Natural killer cell (primary cell): ENCODE measurements at regions not wholly inside any gene's neighbourhood (a gene's known extent, or its start where the extent isn't known, plus 50 kb on each side); places are given as distances from the start of the nearest gene placed in this dataset.

Experiments used
- ATAC-seq, 3 donors: fragments of 150-1000 bp in 2 of 3; fragments of 200-7000 bp in 1 of 3; cut with Tn5 transposase; 1 replicate in 1 of 3; 2 replicates in 2 of 3; pipeline ENCODE4 v1.10.0; 2021; ENCODE audit warnings: mild to moderate bottlenecking in 2 of 3, moderate library complexity in 2 of 3
- DNase-seq, 2 donors: peaks; one replicate each; pipeline versions ENCODE4 v3.0.0 to v3.0.0-alpha.2; 2013 to 2021; ENCODE audit warnings: mixed read lengths in 1 of 2
- H3K27ac ChIP-seq: one replicate; pipeline ENCODE4 v1.5.1; 2013; ENCODE audit warnings: mild to moderate bottlenecking, low read length
- H3K27me3 ChIP-seq: one replicate; pipeline ENCODE4 v1.6.1; 2013; ENCODE audit warnings: low read length; ENCODE audit not compliant: control insufficient read depth, insufficient read depth
- H3K36me3 ChIP-seq: one replicate; pipeline ENCODE4 v1.6.1; 2013; ENCODE audit warnings: low read length; ENCODE audit not compliant: control insufficient read depth, insufficient read depth
- H3K4me1 ChIP-seq: one replicate; pipeline ENCODE4 v1.6.1; 2013; ENCODE audit warnings: low read length; ENCODE audit not compliant: control insufficient read depth, insufficient read depth
- H3K4me3 ChIP-seq: one replicate; pipeline ENCODE4 v1.5.1; 2013; ENCODE audit warnings: low read length
- H3K9me3 ChIP-seq: one replicate; pipeline ENCODE4 v1.6.1; 2013; ENCODE audit warnings: low read length; ENCODE audit not compliant: control insufficient read depth, insufficient read depth
- H3K27ac Mint-ChIP-seq, 2 donors: one replicate each; pipeline ENCODE4 v1.8.0; 2022; ENCODE audit warnings: mild to moderate bottlenecking in 2 of 2, mixed read lengths in 2 of 2, moderate library complexity in 1 of 2
- H3K27me3 Mint-ChIP-seq, 2 donors: one replicate each; pipeline ENCODE4 v1.8.0; 2022; ENCODE audit warnings: low read depth in 2 of 2, mixed read lengths in 2 of 2
- H3K36me3 Mint-ChIP-seq: one replicate; pipeline ENCODE4 v1.8.0; 2022; ENCODE audit warnings: mixed read lengths
- H3K4me1 Mint-ChIP-seq, 2 donors: one replicate each; pipeline ENCODE4 v1.8.0; 2022; ENCODE audit warnings: mixed read lengths in 2 of 2
- H3K4me3 Mint-ChIP-seq: one replicate; pipeline ENCODE4 v1.8.0; 2022; ENCODE audit warnings: mild to moderate bottlenecking, moderate library complexity, mixed read lengths
- H3K9me3 Mint-ChIP-seq, 2 donors: one replicate each; pipeline ENCODE4 v1.8.0; 2022; ENCODE audit warnings: mixed read lengths in 2 of 2
- WGBS: methylation state at CpG from one replicate; pipeline ENCODE4 v1.1.7; 2013; ENCODE audit warnings: missing lambda C conversion rate; ENCODE audit not compliant: insufficient coverage; 5-methylcytosine and 5-hydroxymethylcytosine counted together
- intact Hi-C: fragments of 100-400 bp; cut with micrococcal nuclease; formaldehyde crosslinking; loops from one replicate; pipeline ENCODE4 v1.14.2; 2022
- TF ChIP-seq, protein P1 (sequence below): fragments of 200-600 bp; IDR thresholded peaks from one replicate; pipeline ENCODE4 v1.8.0; 2022; ENCODE audit warnings: antibody characterized with exemption

DNA sequence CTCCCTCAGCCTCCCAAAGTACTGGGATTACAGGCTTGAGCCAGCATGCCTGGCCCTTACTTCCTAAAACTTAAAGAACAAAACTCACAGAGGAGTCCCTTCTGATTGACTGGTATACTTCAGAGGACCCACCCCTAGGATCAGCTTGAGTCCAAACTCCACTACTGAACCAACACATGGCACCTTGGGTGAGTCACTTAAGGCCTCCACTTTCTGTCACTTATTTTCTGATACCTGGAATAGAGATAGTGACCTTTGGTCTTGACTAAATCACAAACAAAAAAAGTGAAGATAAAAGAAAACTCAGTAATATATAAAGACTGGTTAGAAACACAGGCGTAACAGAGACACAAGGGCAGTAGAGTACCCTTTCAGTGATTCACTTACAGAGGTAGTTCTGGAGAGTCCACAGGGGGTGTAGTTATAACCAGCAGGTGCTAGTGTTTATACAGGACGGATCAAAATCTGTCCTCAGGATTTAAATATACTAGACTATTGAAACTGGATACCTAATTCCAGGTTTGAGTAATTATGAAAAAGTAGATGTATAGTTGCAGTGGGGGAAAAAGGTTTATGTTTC is 274.3 kb upstream of the ANKRD55 start:
- no peak overlapping the region for H3K4me3 ChIP-seq
- Mint-ChIP-seq H3K9me3 (no peaks in the 10 kb centered on the region), H3K36me3 (no peaks in the 10 kb centered on the region), H3K4me3 (no peak overlapping the region), H3K27ac (no peak overlapping the region), H3K27me3 (no peaks in the 10 kb centered on the region), H3K4me1 (peaks cover 0 to under 1% of the 10 kb centered on the region in 2 donors)
- no peaks in the 10 kb centered on the region for H3K9me3 ChIP-seq
- no peaks in the 10 kb centered on the region for H3K36me3 ChIP-seq
- WGBS: 92% methylated on average over 2 of the region's 2 CpGs
- H3K27me3 ChIP-seq: no peaks in the 10 kb centered on the region
- DNase-seq: no peak
- ATAC-seq: no peak
- no peak overlapping the region for H3K27ac ChIP-seq
- TF ChIP-seq, protein P1, sequence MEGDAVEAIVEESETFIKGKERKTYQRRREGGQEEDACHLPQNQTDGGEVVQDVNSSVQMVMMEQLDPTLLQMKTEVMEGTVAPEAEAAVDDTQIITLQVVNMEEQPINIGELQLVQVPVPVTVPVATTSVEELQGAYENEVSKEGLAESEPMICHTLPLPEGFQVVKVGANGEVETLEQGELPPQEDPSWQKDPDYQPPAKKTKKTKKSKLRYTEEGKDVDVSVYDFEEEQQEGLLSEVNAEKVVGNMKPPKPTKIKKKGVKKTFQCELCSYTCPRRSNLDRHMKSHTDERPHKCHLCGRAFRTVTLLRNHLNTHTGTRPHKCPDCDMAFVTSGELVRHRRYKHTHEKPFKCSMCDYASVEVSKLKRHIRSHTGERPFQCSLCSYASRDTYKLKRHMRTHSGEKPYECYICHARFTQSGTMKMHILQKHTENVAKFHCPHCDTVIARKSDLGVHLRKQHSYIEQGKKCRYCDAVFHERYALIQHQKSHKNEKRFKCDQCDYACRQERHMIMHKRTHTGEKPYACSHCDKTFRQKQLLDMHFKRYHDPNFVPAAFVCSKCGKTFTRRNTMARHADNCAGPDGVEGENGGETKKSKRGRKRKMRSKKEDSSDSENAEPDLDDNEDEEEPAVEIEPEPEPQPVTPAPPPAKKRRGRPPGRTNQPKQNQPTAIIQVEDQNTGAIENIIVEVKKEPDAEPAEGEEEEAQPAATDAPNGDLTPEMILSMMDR: no peak
- intact Hi-C loops: no loop called here
- peaks cover 3% of the 10 kb centered on the region for H3K4me1 ChIP-seq

DNA sequence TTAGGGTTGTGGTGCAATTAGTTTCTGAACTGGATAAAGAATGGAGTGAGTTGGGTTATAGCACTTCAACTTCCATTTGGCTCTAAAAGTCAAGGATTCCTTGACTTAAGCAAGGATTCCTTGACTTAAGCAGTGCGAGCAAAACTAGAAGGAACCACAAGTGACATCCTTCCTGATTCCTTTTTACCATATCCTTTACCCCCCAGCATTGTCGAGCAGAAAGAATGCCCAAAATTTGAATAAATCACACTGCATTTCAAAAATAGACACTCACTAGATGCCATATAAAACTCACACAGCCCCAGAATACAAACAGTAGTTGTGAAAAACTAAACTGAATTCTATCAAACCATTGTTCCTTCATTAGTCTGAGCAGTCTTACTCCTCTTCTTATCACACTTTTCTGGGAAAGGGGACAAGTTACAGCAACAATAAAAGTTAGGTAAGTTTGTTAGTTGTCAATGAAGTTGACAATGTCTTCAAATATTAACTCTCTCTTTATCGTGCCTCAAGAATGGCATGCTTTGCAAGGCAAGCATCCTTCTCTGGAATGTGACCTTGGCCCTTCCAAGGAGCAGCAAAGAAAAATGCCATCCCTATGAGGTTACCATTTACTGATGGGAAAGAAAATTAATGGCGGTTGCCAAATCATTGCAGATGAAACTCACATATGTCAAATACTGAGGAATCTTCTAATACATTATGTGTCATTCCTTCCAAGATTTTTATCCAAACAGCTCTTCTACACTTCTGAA is 273.3 kb upstream of the ANKRD55 start:
- WGBS: 73% methylated on average over 3 of the region's 4 CpGs
- no peak for ATAC-seq
- TF ChIP-seq, protein P1: no peak
- no peaks in the 10 kb centered on the region for H3K27me3 Mint-ChIP-seq
- H3K4me3 ChIP-seq: no peak overlapping the region
- no peaks in the 10 kb centered on the region for H3K36me3 Mint-ChIP-seq
- no peak for DNase-seq
- no peaks in the 10 kb centered on the region for H3K9me3 ChIP-seq
- H3K4me1 Mint-ChIP-seq: no peaks in the 10 kb centered on the region
- intact Hi-C loops: no loop called here
- H3K27ac Mint-ChIP-seq: no peak overlapping the region
- no peaks in the 10 kb centered on the region for H3K36me3 ChIP-seq
- H3K27me3 ChIP-seq: no peaks in the 10 kb centered on the region
- H3K27ac ChIP-seq: no peak overlapping the region
- no peaks in the 10 kb centered on the region for H3K4me1 ChIP-seq
- H3K4me3 Mint-ChIP-seq: no peak overlapping the region
- no peaks in the 10 kb centered on the region for H3K9me3 Mint-ChIP-seq

DNA sequence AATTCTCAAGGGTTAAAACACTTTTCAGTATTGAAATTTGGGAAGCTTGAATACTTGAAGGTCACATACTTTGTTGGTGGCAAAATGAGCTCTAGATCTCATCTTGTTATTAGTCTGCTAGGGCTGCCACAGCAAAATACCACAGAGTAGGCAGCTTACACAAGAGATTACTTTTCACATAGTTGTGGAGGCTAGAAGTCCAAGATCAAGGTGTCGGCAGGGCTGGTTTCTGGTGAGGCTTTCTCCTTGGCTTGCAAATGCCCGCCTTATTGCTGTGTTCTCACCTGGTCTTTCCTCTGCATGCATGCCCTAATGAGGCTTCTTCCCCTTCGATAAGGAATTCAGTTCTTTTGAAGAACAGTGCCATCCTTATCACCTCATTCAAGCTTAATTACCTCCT is 270.8 kb upstream of the ANKRD55 start:
- no peak for ATAC-seq
- intact Hi-C loops: no loop called here
- TF ChIP-seq, protein P1: no peak
- H3K27ac ChIP-seq: no peak overlapping the region
- H3K4me1 ChIP-seq: no peaks in the 10 kb centered on the region
- H3K27ac Mint-ChIP-seq: no peak overlapping the region
- H3K9me3 ChIP-seq: no peaks in the 10 kb centered on the region
- no peaks in the 10 kb centered on the region for H3K9me3 Mint-ChIP-seq
- no peaks in the 10 kb centered on the region for H3K4me1 Mint-ChIP-seq
- H3K27me3 Mint-ChIP-seq: peaks cover 2 to 11% of the 10 kb centered on the region in 2 donors
- no peak overlapping the region for H3K4me3 ChIP-seq
- no peak overlapping the region for H3K4me3 Mint-ChIP-seq
- H3K36me3 ChIP-seq: no peaks in the 10 kb centered on the region
- no peaks in the 10 kb centered on the region for H3K36me3 Mint-ChIP-seq
- WGBS: 99% methylated on average over 3 of the region's 3 CpGs
- DNase-seq: no peak
- H3K27me3 ChIP-seq: no peaks in the 10 kb centered on the region
